AG10803 (cell line): ENCODE measurements at regions not wholly inside any gene's neighbourhood (a gene's known extent, or its start where the extent isn't known, plus 50 kb on each side); places are given as distances from the start of the nearest gene placed in this dataset.

Source experiments
- DNase-seq: peaks from one replicate; pipeline ENCODE4 v3.0.0; 2010; ENCODE audit warnings: low read depth
- H3K4me3 ChIP-seq: 2 replicates; pipeline ENCODE4 v1.5.1; 2011; ENCODE audit warnings: mild to moderate bottlenecking, low read length, control low read depth
- TF ChIP-seq, protein P1 (sequence below): conservative IDR thresholded peaks from 2 replicates; pipeline ENCODE4 v1.5.1; 2011; ENCODE audit warnings: mild to moderate bottlenecking, low read length, control low read depth, inconsistent platforms

DNA sequence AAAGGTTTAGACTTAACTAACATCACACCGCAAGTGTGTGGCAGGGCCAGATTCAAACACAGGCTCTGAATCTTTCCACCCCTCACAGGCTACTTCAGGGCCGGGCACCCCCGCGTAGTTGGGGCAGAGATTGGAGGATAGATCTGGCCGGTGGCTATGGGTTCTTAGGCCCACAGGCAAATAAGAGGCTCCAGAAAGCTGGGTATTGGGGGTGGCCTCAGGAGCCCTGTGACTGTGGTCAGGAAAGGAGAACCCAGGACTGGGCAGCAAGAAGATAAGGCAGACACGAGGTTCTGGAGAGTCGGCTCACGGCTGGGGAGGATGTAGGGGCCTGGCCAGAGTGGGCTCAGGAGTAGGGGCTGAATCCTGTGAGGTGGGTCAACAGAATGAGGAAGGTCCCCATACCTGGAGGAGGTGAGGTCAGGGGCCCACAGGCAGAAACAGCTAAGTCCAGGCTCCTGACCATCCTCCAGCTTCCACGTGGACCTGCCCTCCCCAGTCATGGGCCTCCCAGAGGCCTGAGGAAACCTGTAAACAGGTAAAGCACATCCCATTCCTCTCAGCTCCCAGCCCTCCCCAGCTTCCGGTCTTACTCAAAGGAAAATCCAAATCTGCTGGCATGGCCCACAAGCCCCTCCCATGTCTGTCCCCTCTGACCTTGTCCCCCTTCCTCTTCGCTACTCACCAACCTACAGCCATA, 306.2 kb downstream of the MATN1 start:
- DNase-seq: no peak
- TF ChIP-seq, protein P1, sequence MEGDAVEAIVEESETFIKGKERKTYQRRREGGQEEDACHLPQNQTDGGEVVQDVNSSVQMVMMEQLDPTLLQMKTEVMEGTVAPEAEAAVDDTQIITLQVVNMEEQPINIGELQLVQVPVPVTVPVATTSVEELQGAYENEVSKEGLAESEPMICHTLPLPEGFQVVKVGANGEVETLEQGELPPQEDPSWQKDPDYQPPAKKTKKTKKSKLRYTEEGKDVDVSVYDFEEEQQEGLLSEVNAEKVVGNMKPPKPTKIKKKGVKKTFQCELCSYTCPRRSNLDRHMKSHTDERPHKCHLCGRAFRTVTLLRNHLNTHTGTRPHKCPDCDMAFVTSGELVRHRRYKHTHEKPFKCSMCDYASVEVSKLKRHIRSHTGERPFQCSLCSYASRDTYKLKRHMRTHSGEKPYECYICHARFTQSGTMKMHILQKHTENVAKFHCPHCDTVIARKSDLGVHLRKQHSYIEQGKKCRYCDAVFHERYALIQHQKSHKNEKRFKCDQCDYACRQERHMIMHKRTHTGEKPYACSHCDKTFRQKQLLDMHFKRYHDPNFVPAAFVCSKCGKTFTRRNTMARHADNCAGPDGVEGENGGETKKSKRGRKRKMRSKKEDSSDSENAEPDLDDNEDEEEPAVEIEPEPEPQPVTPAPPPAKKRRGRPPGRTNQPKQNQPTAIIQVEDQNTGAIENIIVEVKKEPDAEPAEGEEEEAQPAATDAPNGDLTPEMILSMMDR: no peak
- H3K4me3 ChIP-seq: no peak overlapping the region

DNA sequence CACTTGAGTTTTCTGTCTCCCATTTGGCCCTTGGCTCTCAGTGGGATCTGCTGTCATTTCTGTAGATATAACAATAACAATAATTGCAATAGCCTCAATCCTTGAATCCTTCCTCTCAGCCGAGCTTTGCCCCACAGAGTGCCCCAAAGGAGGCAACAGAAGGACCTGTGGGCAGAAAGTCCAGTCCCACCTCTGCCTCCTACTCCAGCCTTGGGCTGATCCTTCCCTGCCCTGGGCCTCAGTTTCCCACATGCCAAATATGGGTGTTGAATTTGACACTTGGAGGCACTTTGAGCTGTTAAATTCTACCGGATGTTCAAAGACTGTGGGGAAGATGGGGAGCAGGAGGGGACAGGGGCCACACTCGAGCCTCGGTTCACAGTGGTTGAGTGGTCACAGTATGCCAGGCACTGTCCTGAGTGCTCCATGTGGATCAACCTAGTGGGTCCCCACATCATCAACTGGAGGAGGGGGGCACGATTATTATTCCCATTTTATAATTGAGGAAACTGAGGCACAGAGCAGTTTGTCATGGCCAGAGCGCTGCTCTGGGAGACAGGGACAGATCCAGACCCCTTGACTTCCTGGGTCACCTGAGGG, 307.1 kb downstream of the MATN1 start:
- no peak overlapping the region for H3K4me3 ChIP-seq
- TF ChIP-seq, protein P1: no peak
- DNase-seq: no peak

DNA sequence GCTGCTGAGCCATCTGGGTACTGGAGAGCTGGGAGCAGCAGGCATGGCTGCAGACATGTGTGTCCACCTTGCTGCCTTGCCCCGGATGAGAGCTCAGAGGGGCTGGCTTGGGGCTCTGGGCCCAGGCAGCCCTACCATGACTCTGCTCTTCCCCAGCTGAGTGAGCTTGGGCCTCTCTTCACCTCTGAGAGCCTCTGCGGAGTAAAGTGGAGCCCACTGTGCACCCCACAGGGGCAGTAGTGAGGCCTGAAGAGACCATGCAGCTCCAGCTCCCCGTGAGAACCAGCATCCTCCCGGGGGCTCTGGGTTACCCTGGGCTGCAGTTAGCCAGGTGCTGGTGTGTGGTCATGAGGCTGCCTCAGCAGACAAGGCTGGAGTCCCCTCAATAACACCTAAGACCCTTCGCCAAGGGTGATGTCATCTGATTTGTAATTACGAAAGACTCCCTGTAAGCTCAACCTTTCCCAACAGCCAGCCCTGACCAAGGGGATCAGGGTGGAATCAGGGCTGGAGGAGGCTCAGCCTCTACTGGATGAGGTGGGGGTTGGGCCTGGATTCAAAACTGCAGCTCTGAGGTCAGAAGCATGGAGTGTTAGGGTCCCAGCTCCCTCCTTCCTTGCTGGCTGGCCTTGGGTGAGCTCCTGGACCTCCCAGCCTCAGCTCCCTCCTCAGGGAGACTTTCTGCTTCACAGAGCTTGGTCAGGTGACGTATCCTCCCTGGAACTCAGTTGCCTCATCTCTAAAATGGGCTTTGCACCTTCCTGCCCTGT, 308.0 kb downstream of the MATN1 start:
- TF ChIP-seq, protein P1: no peak
- H3K4me3 ChIP-seq: no peak overlapping the region
- DNase-seq: no peak

DNA sequence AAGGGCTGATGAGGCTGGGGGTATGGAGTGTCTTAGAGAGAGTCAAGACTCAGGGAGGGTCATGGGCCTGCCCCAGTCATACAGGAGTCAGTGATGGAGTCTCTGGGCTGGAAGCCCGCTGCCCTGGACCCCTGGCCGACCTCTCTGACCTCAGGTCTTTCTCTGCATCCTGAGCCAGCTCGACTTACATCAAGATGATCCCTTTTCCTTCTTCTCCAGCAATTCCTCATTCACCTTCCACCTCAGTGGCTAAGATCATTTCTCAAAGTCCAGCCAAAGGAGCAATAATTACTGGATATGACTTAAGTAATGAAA, 308.6 kb downstream of the MATN1 start:
- H3K4me3 ChIP-seq: no peak overlapping the region
- DNase-seq: no peak
- TF ChIP-seq, protein P1: no peak

DNA sequence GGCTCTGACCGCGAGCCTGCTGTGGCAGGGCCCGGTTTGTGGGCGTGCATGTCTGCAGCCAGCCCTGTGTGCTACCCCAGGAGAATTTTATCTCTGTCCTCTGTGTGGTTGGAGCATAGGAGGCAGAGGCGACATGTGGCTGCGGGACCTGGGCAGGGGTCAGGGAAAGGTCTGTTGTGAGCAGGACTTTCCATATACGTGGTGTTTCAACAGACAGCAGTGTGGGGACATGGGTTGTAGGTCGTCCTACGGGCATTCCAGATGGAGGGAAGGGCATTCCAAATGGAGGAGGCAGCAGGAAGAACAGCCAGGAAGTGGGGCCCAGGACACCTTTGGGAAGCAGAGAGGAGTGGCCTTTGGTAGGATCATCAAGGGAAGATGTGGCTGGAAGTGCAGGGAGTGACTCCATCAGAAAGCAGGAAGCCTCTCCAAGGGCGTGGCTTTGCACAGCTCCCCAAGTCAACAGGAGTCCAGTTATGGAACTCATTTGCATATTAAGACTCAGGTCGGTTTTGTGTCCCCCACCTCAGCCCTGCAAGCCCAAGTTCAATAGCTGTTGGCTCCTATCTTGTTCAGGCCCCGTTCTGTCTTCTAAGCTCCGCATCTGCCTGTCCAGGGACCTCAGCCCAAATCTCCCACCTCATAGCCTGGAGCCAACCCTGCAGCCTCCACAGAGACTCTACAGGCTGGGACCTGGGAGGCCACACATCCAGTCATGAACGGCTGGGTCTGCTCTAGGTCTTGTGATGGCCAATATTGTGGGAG, 309.1 kb downstream of the MATN1 start:
- TF ChIP-seq, protein P1: no peak
- no peak for DNase-seq
- no peak overlapping the region for H3K4me3 ChIP-seq

DNA sequence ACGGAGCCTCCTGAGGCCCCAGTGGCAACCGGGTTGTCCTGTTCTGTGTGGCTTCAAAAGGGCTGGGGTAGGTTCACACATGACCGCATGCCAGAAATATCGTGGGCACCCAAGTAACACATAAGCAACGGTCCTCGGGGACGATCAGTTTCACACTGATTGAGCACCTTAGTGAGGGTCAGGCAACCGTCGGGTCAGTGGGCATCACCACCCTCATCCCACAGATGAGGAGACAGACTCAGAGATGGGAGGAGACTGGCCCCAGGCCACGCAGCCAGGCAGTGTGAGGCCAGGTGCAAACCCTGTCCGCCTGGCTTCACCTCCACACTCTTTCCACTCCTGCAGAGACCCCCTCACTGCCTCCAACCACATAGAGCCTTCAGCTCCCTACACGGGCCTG, 309.8 kb downstream of the MATN1 start:
- DNase-seq: no peak
- no peak overlapping the region for H3K4me3 ChIP-seq
- TF ChIP-seq, protein P1: no peak
